Mucosa of stomach (tissue), 1 donor: ENCODE measurements at regions not wholly inside any gene's neighbourhood (a gene's known extent, or its start where the extent isn't known, plus 50 kb on each side); places are given as distances from the start of the nearest gene placed in this dataset.

Experiments
- H3K27me3 ChIP-seq: one replicate; pipeline ENCODE4 v1.7.0; 2013; ENCODE audit warnings: mild to moderate bottlenecking, low read length; ENCODE audit not compliant: control insufficient read depth, insufficient read depth
- H3K36me3 ChIP-seq: one replicate; pipeline ENCODE4 v1.7.0; 2013; ENCODE audit warnings: low read length; ENCODE audit not compliant: control insufficient read depth, insufficient read depth
- H3K4me1 ChIP-seq: one replicate; pipeline ENCODE4 v1.7.0; 2013; ENCODE audit warnings: mild to moderate bottlenecking, low read length; ENCODE audit not compliant: control insufficient read depth, insufficient read depth
- H3K4me3 ChIP-seq: one replicate; pipeline ENCODE4 v1.7.0; 2013; ENCODE audit warnings: low read length
- H3K9ac ChIP-seq: one replicate; pipeline ENCODE4 v1.7.0; 2013; ENCODE audit warnings: mild to moderate bottlenecking, low read length, moderate library complexity
- H3K9me3 ChIP-seq: one replicate; pipeline ENCODE4 v1.7.0; 2013; ENCODE audit warnings: mild to moderate bottlenecking, low read length, moderate library complexity; ENCODE audit not compliant: control insufficient read depth
- donor health status: Pancreatic carcinoma.

- no peaks in the 10 kb centered on the region for H3K36me3 ChIP-seq
- no peaks in the 10 kb centered on the region for H3K4me1 ChIP-seq
- H3K9me3 ChIP-seq, result no peaks in the 10 kb centered on the region
- no peaks in the 10 kb centered on the region for H3K27me3 ChIP-seq
- no peak overlapping the region for H3K9ac ChIP-seq
- no peak overlapping the region for H3K4me3 ChIP-seq
These were observed 484.8 kb downstream of the PREX1 start for GRCh38 chr20:48342822-48343513.

DNA sequence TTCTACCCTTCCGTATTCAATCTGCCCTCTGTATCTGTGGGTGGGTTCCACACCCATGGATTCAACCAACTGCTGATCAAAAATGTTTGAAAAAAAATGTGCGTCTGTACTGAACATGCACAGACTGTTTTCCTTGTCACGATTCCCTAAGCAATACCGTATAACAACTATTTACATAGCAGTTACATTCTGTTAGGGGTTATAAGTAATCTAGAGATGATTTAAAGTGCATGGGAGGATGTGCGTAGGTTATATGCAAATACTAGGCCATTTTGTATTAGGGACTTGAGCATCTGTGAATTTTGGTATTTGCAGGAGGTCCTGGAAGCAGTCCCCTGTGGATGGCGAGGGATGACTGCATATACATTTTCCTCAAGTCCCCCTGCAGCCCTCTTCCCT is 486.9 kb downstream of the PREX1 start:
- H3K4me1 ChIP-seq, result no peaks in the 10 kb centered on the region
- H3K36me3 ChIP-seq, result no peaks in the 10 kb centered on the region
- H3K4me3 ChIP-seq, result no peak overlapping the region
- no peaks in the 10 kb centered on the region for H3K27me3 ChIP-seq
- H3K9ac ChIP-seq, result no peak overlapping the region
- H3K9me3 ChIP-seq, result no peaks in the 10 kb centered on the region

DNA sequence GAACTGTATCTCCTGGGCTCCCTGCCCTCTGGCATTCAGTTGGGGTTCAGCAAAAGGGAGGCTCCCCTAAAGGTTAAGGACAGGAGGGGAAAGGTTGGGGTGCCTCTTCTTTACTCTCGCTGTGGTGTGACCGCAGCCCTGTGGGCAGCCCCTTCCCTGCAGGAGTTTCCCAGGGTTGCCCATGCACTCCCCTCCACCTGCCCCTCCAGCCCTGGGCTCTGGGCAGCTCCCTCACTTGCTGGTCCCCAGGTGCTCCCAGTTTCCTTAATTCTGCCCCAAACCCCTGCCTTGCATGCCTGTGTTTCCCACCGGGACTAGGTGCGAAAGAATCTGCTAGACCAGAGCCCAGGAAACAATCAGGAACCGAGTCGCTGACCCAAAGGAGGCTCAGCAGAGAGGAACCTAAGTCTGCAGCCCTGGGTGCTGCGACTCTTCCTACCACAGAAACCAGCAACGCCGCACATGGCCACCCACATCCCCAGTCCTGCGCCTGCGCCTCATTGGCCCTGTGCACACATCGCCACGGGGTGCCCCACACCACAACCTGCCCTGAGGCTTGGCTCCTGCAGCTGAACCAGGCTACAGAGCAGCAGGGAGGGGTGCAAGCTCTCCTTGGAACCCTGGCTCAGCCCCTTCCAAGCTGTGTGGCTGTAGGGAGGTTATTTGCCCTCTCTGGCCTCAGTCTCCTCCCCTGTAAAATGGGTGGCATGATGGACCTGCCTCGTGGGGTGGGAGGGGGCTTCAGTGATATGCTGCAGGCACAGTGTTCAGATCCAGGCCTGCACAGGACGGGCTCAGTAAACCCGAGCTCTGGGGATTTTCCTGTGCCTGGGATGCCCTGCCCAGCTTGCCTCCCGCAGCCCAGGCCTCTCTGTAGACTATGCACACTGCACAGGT is 487.6 kb downstream of the PREX1 start:
- H3K9me3 ChIP-seq, result no peaks in the 10 kb centered on the region
- no peak overlapping the region for H3K9ac ChIP-seq
- H3K36me3 ChIP-seq, result no peaks in the 10 kb centered on the region
- H3K4me1 ChIP-seq, result no peaks in the 10 kb centered on the region
- H3K27me3 ChIP-seq, result no peaks in the 10 kb centered on the region
- no peak overlapping the region for H3K4me3 ChIP-seq

- H3K9me3 ChIP-seq, result no peaks in the 10 kb centered on the region
- no peak overlapping the region for H3K4me3 ChIP-seq
- no peaks in the 10 kb centered on the region for H3K27me3 ChIP-seq
- no peaks in the 10 kb centered on the region for H3K4me1 ChIP-seq
- H3K36me3 ChIP-seq, result no peaks in the 10 kb centered on the region
- no peak overlapping the region for H3K9ac ChIP-seq
These were observed 488.4 kb downstream of the PREX1 start for GRCh38 chr20:48339190-48339985.

DNA sequence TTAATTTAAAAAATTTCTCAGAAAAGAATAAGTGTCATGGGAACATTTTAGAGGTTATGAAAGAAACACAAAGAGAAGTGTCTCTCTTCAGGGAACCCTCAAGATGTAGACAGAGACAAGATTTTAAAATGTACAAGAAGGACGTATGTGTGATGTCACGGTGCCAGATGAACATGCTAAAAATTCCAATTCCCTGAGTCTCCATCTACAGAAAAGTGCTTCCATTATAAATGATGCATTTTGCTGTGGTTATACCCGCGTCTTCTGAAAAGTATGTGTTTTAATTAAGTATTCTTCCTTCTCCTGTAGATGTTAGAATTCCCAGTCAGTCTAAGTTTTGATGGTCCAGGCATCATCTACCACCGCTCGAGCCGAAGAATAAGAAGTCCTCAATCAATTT is 489.1 kb downstream of the PREX1 start:
- H3K4me3 ChIP-seq, result no peak overlapping the region
- no peaks in the 10 kb centered on the region for H3K27me3 ChIP-seq
- H3K9me3 ChIP-seq, result no peaks in the 10 kb centered on the region
- H3K9ac ChIP-seq, result no peak overlapping the region
- H3K36me3 ChIP-seq, result no peaks in the 10 kb centered on the region
- no peaks in the 10 kb centered on the region for H3K4me1 ChIP-seq

DNA sequence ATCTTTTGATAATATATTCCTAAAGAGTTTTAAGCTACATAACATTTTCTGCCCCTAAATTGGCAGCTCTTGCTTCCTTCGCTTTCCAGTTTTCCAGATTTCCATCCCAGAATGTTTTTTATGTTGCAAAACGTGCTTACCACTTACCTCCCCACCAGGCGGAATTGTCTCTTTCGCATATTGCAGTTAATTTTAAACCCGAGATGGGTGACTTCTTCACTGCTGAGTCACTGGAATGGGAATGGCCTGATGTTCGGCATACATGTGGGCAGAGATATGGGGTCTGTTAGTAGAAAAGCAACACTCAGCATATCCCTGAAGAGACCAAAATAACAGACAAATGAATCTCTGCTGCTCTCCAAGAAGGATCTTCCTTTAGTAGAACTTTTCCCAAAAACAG is 491.2 kb downstream of the PREX1 start:
- Histone ChIP-seq H3K9me3 (no peaks in the 10 kb centered on the region), H3K27me3 (peaks cover 6% of the 10 kb centered on the region), H3K36me3 (no peaks in the 10 kb centered on the region), H3K9ac (no peak overlapping the region), H3K4me1 (no peaks in the 10 kb centered on the region), H3K4me3 (no peak overlapping the region)

GRCh38 chr20:48335308-48336050 is 492.3 kb downstream of the PREX1 start:
- Histone ChIP-seq H3K36me3 (no peaks in the 10 kb centered on the region), H3K4me3 (no peak overlapping the region), H3K27me3 (peaks cover 7% of the 10 kb centered on the region), H3K9ac (no peak overlapping the region), H3K9me3 (no peaks in the 10 kb centered on the region), H3K4me1 (no peaks in the 10 kb centered on the region)

DNA sequence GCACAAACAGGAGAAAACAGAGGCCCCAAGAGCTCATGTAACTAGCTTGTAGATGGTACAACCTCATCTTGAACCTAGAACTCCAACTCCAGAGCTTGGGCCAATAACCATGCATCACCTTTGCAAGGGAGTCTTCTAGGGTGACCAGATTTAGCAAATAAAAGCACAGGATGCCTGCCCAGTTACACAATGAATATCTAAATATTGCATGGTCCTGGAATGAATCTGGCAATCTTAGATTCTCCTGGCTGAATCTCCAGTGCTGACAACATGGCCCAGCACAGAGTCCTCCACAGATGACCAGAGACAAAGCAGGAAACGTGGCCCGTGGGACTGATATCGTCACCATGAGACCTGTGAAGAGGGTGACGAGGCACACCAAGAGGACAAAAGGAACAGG is 494.1 kb downstream of the PREX1 start:
- Histone ChIP-seq H3K27me3 (peaks cover 7% of the 10 kb centered on the region), H3K9ac (no peak overlapping the region), H3K4me3 (no peak overlapping the region), H3K4me1 (no peaks in the 10 kb centered on the region), H3K9me3 (no peaks in the 10 kb centered on the region), H3K36me3 (no peaks in the 10 kb centered on the region)

GRCh38 chr20:48332555-48332954 is 495.2 kb downstream of the PREX1 start:
- no peaks in the 10 kb centered on the region for H3K9me3 ChIP-seq
- no peak overlapping the region for H3K9ac ChIP-seq
- no peaks in the 10 kb centered on the region for H3K4me1 ChIP-seq

DNA sequence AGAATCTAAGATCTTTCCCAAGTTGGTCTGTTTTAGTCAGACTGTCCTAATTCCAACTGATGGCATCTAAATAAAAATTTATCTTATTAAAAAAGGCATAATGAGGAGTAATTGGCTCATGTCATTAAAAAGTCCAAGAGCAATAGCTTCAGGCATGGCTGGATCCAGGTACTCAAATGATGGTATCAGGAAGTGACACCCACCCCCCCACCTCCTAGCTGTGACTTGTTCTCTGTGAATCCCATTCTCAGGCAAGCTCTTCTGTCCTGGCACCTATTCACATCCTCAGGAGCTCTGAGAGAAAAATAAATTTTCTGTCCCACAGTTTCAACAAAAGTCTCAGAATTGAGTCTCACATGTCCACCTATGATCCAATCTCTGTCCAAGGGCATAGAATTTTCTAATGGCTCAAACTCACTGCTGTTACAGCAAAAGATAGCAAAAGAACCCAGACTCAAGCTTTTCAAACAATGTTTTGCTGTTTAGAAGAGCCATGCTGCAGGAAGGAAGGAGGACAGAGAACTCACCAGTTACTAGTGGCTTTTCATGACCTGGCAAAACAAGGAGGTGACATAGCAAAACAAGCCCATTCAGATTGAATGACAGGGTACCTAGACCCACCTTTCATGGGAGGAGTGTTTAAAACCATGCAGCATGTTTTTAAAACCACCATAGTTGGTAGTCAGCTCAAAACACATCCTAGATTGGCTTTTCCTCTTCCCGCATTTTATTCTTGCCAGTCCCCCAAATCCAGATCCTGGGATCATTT is 496.1 kb downstream of the PREX1 start:
- Histone ChIP-seq H3K4me1 (no peaks in the 10 kb centered on the region), H3K9ac (no peak overlapping the region), H3K36me3 (no peaks in the 10 kb centered on the region), H3K9me3 (no peaks in the 10 kb centered on the region), H3K27me3 (peaks cover 7% of the 10 kb centered on the region), H3K4me3 (no peak overlapping the region)

More at GRCh38 chr20:48332555-48332954, 495.2 kb downstream of the PREX1 start:
- no peak overlapping the region for H3K4me3 ChIP-seq
- peaks cover 7% of the 10 kb centered on the region for H3K27me3 ChIP-seq
- no peaks in the 10 kb centered on the region for H3K36me3 ChIP-seq
